ENCODE measurements at regions not wholly inside any gene's neighbourhood (a gene's known extent, or its start where the extent isn't known, plus 50 kb on each side); places are given as distances from the start of the nearest gene placed in this dataset.

DNA sequence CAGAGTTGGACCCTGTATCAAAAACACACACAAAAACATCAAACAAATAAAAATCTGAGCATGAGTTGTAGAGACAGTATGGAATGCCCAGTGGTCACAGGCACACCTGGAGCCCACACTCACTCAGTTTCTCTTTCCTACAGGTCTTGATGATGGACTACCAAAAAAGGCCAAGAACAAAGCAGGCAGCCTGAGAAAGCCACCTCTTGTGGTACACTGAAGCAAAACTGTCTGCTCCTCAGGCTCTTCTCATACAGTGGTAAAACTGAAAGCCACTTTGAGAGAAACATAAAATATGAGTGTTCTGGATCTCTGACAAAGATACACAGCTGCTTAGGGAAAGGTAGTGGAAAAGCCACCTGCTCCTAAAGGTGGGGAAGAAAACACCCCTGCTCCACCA is 1206.9 kb downstream of the FSTL5 start:
- TF ChIP-seq, protein P1, sequence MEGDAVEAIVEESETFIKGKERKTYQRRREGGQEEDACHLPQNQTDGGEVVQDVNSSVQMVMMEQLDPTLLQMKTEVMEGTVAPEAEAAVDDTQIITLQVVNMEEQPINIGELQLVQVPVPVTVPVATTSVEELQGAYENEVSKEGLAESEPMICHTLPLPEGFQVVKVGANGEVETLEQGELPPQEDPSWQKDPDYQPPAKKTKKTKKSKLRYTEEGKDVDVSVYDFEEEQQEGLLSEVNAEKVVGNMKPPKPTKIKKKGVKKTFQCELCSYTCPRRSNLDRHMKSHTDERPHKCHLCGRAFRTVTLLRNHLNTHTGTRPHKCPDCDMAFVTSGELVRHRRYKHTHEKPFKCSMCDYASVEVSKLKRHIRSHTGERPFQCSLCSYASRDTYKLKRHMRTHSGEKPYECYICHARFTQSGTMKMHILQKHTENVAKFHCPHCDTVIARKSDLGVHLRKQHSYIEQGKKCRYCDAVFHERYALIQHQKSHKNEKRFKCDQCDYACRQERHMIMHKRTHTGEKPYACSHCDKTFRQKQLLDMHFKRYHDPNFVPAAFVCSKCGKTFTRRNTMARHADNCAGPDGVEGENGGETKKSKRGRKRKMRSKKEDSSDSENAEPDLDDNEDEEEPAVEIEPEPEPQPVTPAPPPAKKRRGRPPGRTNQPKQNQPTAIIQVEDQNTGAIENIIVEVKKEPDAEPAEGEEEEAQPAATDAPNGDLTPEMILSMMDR (IDR thresholded peaks at IDR 0.05; ENCODE audit: low read depth, low read length): no peak
- no peak for DNase-seq (ENCODE audit: extremely low read depth, low read depth)

DNA sequence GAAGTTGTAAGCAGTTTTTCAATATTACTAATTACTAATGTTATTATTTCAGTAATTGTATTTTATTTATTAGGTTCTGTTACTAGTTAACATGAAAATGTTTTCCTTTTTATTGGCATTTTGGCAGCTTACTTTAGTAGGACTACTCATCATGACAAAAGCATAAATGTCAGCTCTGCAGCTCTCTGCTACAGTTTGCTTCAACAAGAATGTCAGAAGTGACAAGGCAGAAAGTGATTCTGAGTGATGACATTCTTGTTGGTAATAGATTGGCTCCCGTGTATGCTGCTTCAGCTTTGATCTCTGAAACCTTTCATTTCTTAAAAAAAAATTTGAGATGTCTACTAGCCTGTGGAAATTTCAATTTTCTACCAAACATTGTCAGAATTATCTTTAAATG is 1193.9 kb downstream of the FSTL5 start:
- TF ChIP-seq, protein P1 (IDR thresholded peaks at IDR 0.05; ENCODE audit: low read depth, low read length): no peak
- DNase-seq (ENCODE audit: extremely low read depth, low read depth): no peak

DNA sequence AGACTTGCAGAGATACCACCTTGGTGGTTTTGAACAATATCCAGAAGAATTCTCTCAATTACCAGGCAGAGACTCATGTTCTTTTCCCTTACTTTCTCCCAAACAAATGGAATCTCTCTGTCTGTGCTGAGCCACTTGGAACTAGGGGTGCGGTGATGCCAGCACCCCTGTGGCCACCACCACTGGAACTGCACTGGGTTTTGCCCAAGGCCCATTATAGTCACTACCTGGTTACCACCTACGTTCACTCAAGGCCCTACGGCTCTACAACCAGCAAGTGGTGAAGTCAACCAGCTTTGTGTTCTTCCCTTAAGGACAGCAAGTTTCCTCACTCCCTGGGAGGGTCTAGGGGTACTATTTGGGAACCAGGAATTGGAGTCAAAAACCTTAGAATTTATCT is 1183.7 kb downstream of the FSTL5 start:
- DNase-seq (ENCODE audit: extremely low read depth, low read depth): no peak
- TF ChIP-seq, protein P1 (IDR thresholded peaks at IDR 0.05; ENCODE audit: low read depth, low read length): no peak

DNA sequence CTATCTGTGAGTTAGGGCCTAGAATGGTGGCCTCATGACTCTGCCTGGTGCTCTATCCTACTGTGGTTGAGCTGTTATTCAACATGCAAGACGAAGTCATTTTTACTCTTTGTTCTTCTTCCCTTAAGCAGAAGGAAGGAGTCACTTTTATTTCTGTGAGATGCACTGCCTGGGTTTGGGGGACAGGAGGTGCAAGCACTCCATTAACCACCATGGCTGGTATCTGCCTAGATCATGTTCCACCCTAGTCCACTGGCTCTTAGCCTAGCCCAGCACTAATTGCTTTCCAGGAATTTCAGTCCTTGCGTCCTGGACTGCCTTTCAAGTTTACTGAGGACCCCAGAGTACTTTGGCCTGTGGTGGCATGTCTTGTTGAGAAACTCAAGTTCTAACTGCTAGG is 1182.7 kb downstream of the FSTL5 start:
- DNase-seq (ENCODE audit: extremely low read depth, low read depth): no peak
- TF ChIP-seq, protein P1 (IDR thresholded peaks at IDR 0.05; ENCODE audit: low read depth, low read length): no peak

DNA sequence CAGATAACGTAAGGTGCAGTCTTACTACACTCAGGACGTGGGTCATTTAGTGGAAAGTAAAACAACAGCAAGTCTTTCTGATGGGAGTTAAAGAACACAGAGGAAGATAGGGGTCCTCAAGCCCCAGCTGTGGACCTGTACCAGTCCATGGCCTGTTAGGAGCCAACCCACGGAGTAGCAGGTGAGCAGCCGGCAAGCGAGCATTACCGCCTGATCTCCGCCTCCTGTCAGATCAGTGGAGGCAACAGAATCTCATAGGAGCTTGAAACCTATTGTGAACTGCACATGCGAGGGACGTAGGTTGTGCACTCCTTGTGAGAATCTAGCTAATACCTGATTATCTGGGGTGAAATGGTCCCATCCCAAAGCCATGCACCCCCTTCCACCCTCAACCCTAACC is 1180.8 kb downstream of the FSTL5 start:
- no peak for DNase-seq (ENCODE audit: extremely low read depth, low read depth)
- TF ChIP-seq, protein P1 (IDR thresholded peaks at IDR 0.05; ENCODE audit: low read depth, low read length): no peak

DNA sequence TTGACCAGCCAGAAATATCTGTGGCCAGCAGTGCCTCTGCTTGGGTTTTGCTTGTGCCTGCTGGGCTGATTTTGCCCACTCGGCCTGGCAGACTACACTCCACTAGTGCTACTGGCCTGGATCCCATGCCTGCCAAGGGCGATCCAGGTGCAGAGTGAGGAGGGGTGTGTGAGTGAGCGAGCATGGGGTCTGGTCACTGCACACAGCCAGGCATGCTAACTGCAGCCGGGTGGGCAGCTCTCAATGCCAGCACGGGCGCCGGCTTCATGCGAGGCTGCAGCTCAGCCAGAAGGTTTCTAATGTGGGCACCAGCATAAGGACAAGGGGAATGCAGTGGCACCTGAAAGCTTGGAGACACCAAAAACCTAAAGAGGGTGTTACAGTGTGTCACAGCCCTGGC is 1161.4 kb downstream of the FSTL5 start:
- TF ChIP-seq, protein P1 (IDR thresholded peaks at IDR 0.05; ENCODE audit: low read depth, low read length): no peak
- no peak for DNase-seq (ENCODE audit: extremely low read depth, low read depth)

DNA sequence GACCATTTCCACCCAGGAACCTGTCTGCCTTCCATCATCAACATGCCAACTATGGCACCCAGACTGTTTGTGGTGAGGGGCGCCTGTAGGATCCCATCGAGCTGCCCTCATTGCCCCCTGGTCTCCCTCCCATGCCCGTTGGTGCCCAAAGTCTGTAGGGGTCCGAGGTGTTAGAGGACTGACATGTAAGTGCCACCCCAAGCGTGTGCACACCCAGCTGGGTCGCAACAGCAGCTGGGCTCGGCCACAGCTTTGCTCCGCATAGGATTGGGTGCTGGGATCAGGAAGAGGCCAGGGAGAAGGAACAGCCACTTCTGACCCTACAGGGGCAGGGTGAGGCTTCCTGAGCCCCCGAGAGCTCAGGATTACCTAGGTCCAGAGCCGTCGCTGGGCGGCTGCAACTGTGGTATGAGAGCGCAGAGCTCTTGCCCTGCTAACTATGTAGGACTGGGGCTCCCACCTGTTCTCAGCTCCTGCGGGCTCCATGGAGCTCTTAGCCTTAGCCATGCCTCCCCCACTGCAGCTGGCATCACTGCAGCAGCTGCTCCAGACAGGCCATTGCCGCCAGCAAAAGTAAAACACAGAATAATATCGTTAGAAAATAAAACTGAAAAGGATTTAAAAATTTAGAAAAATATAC is 1160.3 kb downstream of the FSTL5 start:
- TF ChIP-seq, protein P1 (IDR thresholded peaks at IDR 0.05; ENCODE audit: low read depth, low read length): no peak
- no peak for DNase-seq (ENCODE audit: extremely low read depth, low read depth)

All from AG09319 (cell line).